NCI-H1105 treated with DMSO at 0.1 percent for 48 hours (cell line): ENCODE measurements at regions not wholly inside any gene's neighbourhood (a gene's known extent, or its start where the extent isn't known, plus 50 kb on each side); places are given as distances from the start of the nearest gene placed in this dataset.
A peak's percentile ranks its signal among the peaks of the same experiment; 100 is the strongest.

Source experiments
- DNase-seq: peaks from one replicate; lab custom pipeline; 2025; lab: John Stamatoyannopoulos, UW

DNA sequence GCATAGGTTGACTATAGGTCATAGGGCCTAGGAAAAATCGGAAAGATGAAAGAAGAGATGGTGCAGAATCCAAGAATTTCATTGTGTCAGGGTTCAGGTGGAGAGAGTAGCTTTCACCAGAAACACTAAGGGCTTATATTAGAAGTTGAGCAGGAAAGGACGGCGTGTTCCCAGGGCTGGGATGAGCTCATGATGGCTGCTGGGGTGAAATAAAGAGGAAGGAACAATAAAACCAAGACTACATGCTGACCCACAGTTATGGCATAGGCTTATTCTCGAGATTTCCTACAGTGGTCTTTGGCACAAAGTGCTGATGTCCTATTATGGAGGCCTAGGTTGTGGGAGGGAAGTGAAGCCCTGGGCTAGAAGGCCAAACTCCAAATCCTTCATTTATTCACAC lies 195.8 kb downstream of the PTEN start:
- DNase-seq, result no peak

DNA sequence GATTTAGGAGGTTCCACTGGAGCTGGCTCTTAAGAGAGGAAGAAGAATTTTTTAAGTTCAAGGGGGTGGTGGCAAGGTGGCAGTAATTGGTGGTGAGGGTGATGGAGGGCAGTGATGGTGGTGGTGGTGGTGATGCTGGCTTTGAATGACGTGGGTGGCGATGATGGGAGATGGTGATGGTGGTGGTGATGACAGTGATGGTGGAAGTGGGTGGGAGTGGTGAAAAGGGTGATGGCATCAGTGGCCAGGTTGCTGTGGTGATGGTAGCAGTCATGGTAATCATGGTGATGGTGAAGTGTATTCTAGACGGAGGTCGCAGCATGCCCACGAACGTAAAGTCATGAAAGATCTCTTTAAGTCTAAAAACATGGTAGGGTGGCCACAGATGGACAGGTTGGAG lies 197.3 kb downstream of the PTEN start:
- DNase-seq, result no peak

DNA sequence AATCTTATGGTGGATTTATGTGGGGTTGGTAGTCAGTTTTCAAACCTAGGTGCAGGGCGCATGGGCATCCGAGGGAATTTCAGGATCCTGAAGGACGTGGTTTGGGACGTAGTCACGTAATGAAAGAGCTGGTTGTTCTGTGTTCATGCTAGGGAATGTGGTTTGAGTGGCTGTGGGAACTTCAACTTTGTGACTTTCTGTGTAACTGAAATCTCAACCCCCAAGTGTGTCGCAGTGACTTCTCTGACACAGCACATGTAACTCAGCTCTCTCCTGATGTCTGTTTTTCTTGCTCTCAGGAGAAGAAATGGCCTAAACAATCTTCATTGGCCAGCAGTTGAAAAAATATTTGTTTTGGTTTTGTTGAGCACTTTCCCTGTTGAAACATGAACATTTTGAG lies 199.0 kb downstream of the PTEN start:
- no peak for DNase-seq

- DNase-seq, result no peak
Observed at GRCh38 chr10:88062798-88063472, 199.5 kb downstream of the PTEN start.

DNA sequence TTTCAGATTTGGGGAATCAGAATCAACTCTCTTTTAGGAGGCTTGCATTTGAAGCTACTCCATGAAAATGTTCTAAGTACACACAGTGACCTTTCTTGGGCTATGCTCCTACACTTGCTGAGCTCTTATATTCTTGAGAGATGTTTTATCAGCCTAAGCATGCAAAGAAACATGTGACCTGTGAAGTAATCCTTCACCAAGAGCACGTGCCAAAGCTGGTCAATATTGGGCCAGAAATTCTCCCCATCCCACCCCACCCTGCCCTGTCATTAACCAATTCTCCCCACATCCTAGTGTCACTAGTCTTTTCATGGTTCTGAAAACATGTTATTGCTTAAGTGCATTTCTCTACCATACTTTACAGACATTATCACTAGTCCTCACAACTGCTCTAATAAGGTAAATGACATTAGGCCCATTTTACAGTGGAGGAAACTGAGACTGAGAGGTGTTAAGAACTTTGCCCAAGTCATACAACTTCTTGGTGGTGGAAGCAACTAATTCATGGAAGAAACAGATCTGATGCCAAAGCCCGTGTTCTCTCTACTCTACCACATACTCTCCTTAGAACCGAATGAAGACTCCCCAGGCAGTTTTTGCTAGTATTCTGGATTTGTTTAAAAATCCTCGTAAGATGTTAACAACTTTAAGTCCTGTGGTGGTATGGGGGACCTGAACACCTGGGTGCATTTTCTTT lies 200.6 kb downstream of the PTEN start:
- no peak for DNase-seq

- DNase-seq, result peak; percentile 25
Observed at GRCh38 chr10:88064608-88065382, 201.4 kb downstream of the PTEN start.

- DNase-seq, result no peak
Observed at GRCh38 chr10:88065383-88066049, 202.1 kb downstream of the PTEN start.

DNA sequence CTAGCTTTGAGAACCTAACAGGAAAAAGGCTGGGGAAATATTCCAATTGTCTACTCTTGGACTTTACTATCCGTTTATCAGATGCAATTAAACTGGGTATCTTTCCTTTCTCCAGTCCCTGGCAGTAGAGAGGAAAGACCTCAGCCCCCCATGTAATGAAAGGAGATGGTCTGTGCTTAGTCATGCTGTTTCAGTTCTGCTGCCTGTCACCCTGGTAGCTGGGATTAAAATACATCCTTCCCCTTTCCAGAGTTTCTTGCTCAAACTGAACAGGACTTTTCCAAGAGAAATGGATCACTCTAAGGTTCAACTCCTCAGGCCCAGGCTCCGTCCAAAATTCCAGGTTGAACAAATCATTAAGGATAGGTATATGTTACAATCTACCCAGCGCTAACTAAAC lies 202.9 kb downstream of the PTEN start:
- DNase-seq, result no peak

DNA sequence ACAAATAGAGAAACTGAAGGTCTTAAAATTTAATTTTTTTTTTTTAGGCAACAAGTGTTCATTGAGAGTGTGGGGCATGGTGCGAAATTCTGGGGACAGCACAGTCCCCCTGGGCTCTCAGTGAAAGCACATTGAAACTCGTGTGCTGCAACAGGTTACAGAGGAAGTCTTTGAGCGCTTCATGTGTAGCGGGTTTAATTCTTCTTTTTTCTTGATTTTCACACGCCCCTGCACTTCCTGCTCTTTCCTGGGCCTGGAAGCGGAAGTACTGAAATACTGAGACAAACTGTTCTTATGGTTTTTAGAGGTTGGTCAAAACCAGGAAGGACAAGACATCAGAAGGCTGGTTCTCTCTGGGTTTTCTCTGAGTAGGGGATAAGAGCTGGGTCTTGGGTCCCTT lies 203.5 kb downstream of the PTEN start:
- DNase-seq, result no peak

- DNase-seq, result no peak
Observed at GRCh38 chr10:88067737-88068136, 204.3 kb downstream of the PTEN start.

DNA sequence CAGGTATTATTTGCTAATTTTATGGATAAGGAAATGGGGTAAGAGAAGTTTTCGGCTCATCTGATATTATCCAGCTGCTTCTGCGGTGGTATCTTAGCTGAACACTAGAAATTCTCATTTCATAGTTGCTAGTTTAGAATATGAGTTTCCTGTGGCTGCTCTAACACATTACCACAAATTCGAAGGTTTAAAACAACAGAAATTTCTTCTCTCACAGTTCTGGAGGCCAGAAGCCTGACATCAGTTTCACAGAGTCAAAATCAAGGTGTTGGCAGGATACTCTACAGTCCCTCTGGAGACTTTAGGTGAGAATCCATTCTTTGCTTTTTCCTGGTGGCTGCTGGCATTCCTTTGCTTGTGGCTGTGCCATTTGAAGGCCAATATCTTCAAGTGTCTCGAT lies 205.9 kb downstream of the PTEN start:
- no peak for DNase-seq

GRCh38 chr10:88070080-88070880 lies 206.9 kb downstream of the PTEN start:
- DNase-seq, result no peak

DNA sequence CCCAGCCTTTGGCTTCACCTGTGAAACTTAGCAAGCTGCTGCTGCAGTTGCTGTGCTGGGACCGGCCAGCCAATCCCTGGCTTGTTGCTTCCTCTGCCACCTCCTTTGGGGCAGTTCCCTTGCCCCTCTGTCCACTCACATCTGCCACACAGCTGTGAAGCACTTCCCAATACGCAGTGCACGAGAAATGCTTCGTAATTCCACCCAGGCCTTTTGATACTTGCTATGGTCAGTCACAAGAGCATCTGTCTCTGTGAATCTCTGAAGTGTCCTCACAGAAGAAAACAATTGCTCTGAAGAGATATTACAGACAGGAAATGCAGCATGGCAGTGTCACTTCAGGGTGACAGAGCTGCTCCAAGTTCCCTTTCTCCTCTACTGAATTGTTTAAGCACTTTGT lies 208.5 kb downstream of the PTEN start:
- no peak for DNase-seq

GRCh38 chr10:88073682-88074081 lies 210.3 kb downstream of the PTEN start:
- no peak for DNase-seq

DNA sequence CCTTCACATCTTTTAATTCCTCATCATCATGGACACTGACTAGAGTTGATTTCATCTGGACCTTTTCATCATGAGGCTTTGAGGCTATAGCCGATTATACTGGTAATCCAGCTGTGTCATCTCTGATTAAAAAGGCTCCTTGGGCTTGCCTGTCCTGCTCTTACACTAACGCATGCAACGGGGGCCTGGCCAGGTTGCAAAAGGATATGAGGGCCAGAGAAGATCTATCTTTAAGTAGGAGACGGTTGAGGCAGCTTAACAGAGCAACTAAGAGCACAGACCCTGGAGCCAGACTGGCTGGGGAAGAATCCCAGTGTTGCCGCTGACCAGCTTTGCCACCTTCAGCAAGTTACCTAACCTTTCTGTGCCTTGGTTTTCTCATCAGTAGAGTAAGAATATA lies 211.5 kb downstream of the PTEN start:
- DNase-seq, result no peak

- DNase-seq, result no peak
Observed at GRCh38 chr10:88076027-88076880, 212.8 kb downstream of the PTEN start.

DNA sequence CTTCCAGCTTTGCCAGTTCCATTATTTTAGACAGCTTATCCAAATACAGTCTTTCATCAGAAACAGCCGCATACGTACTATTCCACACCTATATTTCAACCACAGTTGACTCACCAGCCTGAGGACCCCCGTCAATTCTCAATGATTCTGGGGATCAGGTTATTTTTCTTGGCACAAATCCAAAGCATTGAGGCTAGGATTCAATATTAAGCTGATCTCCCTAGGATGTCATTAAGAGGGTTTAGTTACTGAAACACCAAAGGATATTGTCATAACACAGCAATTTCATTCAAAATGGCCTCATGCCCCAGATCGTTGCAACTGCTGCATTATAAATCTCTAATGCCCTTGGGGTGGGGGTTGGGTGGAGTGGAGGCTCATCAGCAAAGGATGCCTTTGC lies 214.6 kb downstream of the PTEN start:
- no peak for DNase-seq

GRCh38 chr10:88080213-88080612 lies 216.8 kb downstream of the PTEN start:
- no peak for DNase-seq

GRCh38 chr10:88081457-88082054 lies 218.1 kb downstream of the PTEN start:
- no peak for DNase-seq

DNA sequence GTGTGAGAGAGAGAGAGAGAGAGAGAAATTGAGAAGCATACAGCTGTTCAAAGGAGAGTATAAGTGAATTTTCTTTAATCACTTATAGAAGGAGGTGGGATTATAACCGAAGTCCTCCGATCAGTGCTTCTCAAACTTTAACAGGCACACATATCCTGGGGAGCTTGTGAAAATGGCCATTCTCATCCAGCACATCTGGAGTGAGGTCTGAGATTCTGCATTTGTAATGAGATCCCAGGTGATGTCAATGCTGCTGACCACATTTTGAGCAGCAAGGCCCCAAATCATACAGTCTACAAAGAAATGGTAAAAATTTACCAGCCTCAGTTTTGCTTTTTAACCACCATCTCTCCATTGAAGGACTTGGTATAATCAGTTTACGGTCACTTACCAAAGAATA lies 219.0 kb downstream of the PTEN start:
- DNase-seq, result no peak
